Panc1 (cell line): ENCODE measurements at regions not wholly inside any gene's neighbourhood (a gene's known extent, or its start where the extent isn't known, plus 50 kb on each side); places are given as distances from the start of the nearest gene placed in this dataset.

Experiments used
- ATAC-seq: fragments of 200-7000 bp; cut with Tn5 transposase; 2 replicates; pipeline ENCODE4 v1.9.1; 2020; ENCODE audit warnings: mild to moderate bottlenecking, moderate library complexity
- BruUV-seq: library from RNA; stranded (reverse); fragments of 400-500 nt; replicated peaks from 2 replicates; lab custom pipeline; 2021; lab: Mats Ljungman, UMichigan
- CTCF ChIA-PET: fragments of 300-600 bp; sonication (Branson Sonifier 250); formaldehyde crosslinking; loops from one replicate; lab custom pipeline; 2022; ENCODE audit warnings: antibody characterized with exemption; lab: Charles Lee
- POLR2A ChIA-PET: fragments of 300-600 bp; sonication (Branson Sonifier 250); formaldehyde crosslinking; loops from one replicate; lab custom pipeline; 2022; ENCODE audit warnings: antibody characterized with exemption; lab: Charles Lee
- DNase-seq: peaks from one replicate; pipeline ENCODE4 v3.0.0-alpha.2; 2010; ENCODE audit warnings: low read depth, low spot score
- H3K27ac ChIP-seq: 2 replicates; pipeline ENCODE4 v1.5.1; 2011; ENCODE audit warnings: mild to moderate bottlenecking, low read length, inconsistent platforms
- H3K27me3 ChIP-seq: fragments of 200-500 bp; sonication (Bioruptor generic); 2 replicates; pipeline ENCODE4 v1.6.0; 2014; ENCODE audit warnings: low read length, inconsistent platforms; ENCODE audit not compliant: control insufficient read depth, insufficient read depth
- H3K36me3 ChIP-seq: fragments of 200-500 bp; sonication (Bioruptor generic); 2 replicates; pipeline ENCODE4 v1.5.1; 2014; ENCODE audit warnings: inconsistent platforms, mild to moderate bottlenecking, low read length, moderate library complexity; ENCODE audit not compliant: control insufficient read depth, insufficient read depth
- H3K4me1 ChIP-seq: 2 replicates; pipeline ENCODE4 v1.5.1; 2011; ENCODE audit warnings: inconsistent platforms, mild to moderate bottlenecking, low read length, moderate library complexity; ENCODE audit not compliant: control insufficient read depth, insufficient read depth
- H3K4me3 ChIP-seq, 2 experiments: 2 replicates each; pipeline ENCODE4 v1.5.1; 2011 to 2012; ENCODE audit warnings: low read depth in 2 of 2, low read length in 2 of 2, mild to moderate bottlenecking in 2 of 2, inconsistent platforms in 1 of 2, moderate library complexity in 1 of 2
- H3K9me3 ChIP-seq: fragments of 200-500 bp; sonication (Bioruptor generic); 2 replicates; pipeline ENCODE4 v1.5.1; 2014; ENCODE audit warnings: low read depth, mild to moderate bottlenecking, inconsistent platforms, low read length, moderate library complexity; ENCODE audit not compliant: control insufficient read depth, insufficient read depth
- POLR2AphosphoS5 ChIP-seq: IDR thresholded peaks from 2 replicates; pipeline ENCODE4 v1.6.1; 2012; ENCODE audit warnings: mild to moderate bottlenecking, low read depth, low read length, moderate library complexity
- SIN3A ChIP-seq: IDR thresholded peaks from 2 replicates; pipeline ENCODE4 v1.6.1; 2012; ENCODE audit warnings: low read depth, mild to moderate bottlenecking, low read length, moderate library complexity, borderline replicate concordance; ENCODE audit not compliant: insufficient read depth
- TCF7L2 ChIP-seq: IDR thresholded peaks from 2 replicates; pipeline ENCODE4 v1.6.1; 2011; ENCODE audit warnings: mild to moderate bottlenecking, low read depth, low read length, inconsistent platforms
- in situ Hi-C: cut with HindIII; loops from 2 replicates; pipeline ENCODE4 v1.10.0; 2016; ENCODE audit warnings: low sequenced_read_pairs, low pct_unique_long_range_greater_than_20kb
- intact Hi-C: fragments of 100-400 bp; cut with micrococcal nuclease; formaldehyde crosslinking; loops from one replicate; pipeline ENCODE4 v1.10.0; 2022; ENCODE audit not compliant: unreplicated experiment
- TF ChIP-seq, protein P1 (sequence below): fragments of 450-650 bp; IDR thresholded peaks from 2 replicates; pipeline ENCODE4 v1.5.1; 2017; ENCODE audit warnings: mild to moderate bottlenecking
- TF ChIP-seq, protein P2 (sequence below), 2 experiments: IDR thresholded peaks; 2 replicates each; pipeline ENCODE4 v1.6.1; 2011 to 2012; ENCODE audit warnings: low read depth in 2 of 2, control low read depth in 1 of 2, low read length in 1 of 2, mild to moderate bottlenecking in 1 of 2, moderate library complexity in 1 of 2; ENCODE audit not compliant: insufficient read depth in 1 of 2

DNA sequence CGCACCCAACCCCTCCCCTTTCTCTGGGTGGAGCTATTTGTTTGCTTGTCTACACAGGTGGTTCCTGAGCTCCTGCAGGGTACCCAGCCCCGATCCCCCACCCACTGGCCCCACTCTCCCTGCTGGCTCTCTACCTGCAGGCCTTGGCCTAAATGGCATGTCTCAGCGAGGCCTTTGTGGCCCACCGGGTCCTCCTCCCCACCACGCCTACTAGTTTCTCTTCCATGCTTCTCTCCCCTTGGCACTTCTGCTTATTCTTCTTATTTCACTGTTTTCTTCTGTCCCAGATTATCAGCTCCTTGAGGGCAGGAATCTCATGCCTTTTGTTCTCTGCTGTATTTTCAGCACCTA is 57.4 kb upstream of the ZNF536 start:
- no peak overlapping the region for H3K4me3 ChIP-seq
- peaks cover 4% of the 10 kb centered on the region for H3K27me3 ChIP-seq
- ATAC-seq (no peak), DNase-seq (no peak)
- intact Hi-C loops (no loop called here), in situ Hi-C loops (no loop called here)
- no peaks in the 10 kb centered on the region for H3K36me3 ChIP-seq
- ChIA-PET CTCF (no interaction called here), POLR2A (no interaction called here)
- no peaks in the 10 kb centered on the region for H3K9me3 ChIP-seq
- no TSS peak for BruUV-seq
- TF ChIP-seq POLR2AphosphoS5, result no peak
- TF ChIP-seq, protein P1, sequence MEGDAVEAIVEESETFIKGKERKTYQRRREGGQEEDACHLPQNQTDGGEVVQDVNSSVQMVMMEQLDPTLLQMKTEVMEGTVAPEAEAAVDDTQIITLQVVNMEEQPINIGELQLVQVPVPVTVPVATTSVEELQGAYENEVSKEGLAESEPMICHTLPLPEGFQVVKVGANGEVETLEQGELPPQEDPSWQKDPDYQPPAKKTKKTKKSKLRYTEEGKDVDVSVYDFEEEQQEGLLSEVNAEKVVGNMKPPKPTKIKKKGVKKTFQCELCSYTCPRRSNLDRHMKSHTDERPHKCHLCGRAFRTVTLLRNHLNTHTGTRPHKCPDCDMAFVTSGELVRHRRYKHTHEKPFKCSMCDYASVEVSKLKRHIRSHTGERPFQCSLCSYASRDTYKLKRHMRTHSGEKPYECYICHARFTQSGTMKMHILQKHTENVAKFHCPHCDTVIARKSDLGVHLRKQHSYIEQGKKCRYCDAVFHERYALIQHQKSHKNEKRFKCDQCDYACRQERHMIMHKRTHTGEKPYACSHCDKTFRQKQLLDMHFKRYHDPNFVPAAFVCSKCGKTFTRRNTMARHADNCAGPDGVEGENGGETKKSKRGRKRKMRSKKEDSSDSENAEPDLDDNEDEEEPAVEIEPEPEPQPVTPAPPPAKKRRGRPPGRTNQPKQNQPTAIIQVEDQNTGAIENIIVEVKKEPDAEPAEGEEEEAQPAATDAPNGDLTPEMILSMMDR, result no peak
- no peak for TF ChIP-seq TCF7L2
- TF ChIP-seq SIN3A, result no peak
- TF ChIP-seq, protein P2, sequence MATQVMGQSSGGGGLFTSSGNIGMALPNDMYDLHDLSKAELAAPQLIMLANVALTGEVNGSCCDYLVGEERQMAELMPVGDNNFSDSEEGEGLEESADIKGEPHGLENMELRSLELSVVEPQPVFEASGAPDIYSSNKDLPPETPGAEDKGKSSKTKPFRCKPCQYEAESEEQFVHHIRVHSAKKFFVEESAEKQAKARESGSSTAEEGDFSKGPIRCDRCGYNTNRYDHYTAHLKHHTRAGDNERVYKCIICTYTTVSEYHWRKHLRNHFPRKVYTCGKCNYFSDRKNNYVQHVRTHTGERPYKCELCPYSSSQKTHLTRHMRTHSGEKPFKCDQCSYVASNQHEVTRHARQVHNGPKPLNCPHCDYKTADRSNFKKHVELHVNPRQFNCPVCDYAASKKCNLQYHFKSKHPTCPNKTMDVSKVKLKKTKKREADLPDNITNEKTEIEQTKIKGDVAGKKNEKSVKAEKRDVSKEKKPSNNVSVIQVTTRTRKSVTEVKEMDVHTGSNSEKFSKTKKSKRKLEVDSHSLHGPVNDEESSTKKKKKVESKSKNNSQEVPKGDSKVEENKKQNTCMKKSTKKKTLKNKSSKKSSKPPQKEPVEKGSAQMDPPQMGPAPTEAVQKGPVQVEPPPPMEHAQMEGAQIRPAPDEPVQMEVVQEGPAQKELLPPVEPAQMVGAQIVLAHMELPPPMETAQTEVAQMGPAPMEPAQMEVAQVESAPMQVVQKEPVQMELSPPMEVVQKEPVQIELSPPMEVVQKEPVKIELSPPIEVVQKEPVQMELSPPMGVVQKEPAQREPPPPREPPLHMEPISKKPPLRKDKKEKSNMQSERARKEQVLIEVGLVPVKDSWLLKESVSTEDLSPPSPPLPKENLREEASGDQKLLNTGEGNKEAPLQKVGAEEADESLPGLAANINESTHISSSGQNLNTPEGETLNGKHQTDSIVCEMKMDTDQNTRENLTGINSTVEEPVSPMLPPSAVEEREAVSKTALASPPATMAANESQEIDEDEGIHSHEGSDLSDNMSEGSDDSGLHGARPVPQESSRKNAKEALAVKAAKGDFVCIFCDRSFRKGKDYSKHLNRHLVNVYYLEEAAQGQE (IDR thresholded peaks at IDR 0.05; ENCODE audit: insufficient read depth in 1 of 2, low read depth in 2 of 2, low read length in 1 of 2), result no peak
- H3K27ac ChIP-seq, result no peak overlapping the region
- no peaks in the 10 kb centered on the region for H3K4me1 ChIP-seq

DNA sequence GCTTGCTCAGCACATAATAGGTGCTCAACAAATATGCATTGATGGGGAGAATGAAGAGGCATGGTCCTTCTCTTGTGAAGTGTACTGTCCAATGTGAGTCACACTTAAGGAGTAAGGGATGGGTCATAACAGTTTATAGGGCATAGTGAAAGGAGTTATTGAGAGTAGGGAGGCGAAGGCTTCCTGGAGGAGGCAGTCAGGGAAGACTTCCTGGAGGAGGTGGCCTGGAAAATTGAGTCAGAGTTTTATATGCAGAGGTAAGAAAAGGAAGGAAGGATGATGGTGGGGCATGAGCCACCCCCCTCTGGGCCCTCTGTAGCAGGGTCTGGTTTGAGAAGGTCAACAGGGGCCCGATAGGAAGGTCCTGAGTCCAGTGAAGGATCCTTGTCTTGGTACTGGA is 57.0 kb upstream of the ZNF536 start:
- Histone ChIP-seq H3K4me3 (no peak overlapping the region), H3K4me1 (no peaks in the 10 kb centered on the region), H3K27ac (no peak overlapping the region), H3K27me3 (peaks cover 5% of the 10 kb centered on the region), H3K36me3 (no peaks in the 10 kb centered on the region), H3K9me3 (no peaks in the 10 kb centered on the region)
- POLR2A ChIA-PET, result no interaction called here
- no TSS peak for BruUV-seq
- no peak for DNase-seq
- no peak for ATAC-seq
- in situ Hi-C loops, result no loop called here
- TF ChIP-seq, protein P1, result no peak
- TF ChIP-seq, protein P2 (IDR thresholded peaks at IDR 0.05; ENCODE audit: insufficient read depth in 1 of 2, low read depth in 2 of 2, low read length in 1 of 2), result no peak
- TF ChIP-seq TCF7L2 (no peak), SIN3A (no peak), POLR2AphosphoS5 (no peak)
- CTCF ChIA-PET, result no interaction called here
- intact Hi-C loops, result no loop called here
